SW 1271 (cell line): ENCODE measurements at regions not wholly inside any gene's neighbourhood (a gene's known extent, or its start where the extent isn't known, plus 50 kb on each side); places are given as distances from the start of the nearest gene placed in this dataset.
"Not testable (repeated sequence)": the region's sequence is repeated elsewhere in the genome, so short reads cannot be mapped to it uniquely, and the experiment has no call there.

Source experiments
- DNase-seq, 2 experiments: peaks; one replicate each; lab custom pipeline; 2025; lab: John Stamatoyannopoulos, UW

DNA sequence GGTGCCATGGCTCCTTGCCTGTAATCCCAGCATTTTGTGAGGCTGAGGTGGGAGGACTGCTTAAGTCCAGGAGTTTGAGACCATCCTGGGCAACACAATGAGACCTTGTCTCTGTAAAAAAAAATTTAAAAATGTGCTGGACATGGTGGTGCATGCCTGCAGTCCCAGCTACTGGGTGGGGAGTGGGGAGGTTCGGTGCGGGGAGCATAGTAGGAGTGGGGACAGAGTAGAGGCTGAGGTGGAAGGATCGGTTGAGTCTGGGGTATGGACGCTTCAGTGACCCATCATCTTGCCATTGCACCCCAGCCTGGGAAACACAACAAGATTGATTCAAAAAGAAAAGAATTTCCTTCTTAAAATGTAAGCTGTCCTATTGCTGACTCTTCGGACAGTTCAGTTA is 1490.0 kb upstream of the GBE1 start:
- no peak for DNase-seq

DNA sequence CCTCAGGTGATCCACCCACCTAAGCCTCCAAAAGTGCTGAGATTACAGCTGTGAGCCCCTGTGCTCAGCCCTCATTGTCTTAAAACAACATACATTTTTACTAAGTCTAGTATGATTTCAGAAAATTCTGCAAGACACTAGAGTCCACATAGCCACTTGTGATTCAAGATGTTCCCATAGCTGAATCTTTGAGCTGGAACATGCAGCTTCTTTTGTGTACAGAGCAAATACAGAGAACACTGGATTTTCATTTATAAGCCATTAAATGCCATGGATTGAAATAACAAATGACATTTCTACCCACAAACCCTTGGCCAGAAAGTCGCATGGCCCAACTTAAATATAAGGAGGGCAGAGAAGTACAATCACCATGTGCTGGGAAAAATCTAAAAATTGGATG is 1489.2 kb upstream of the GBE1 start:
- no peak for DNase-seq

DNA sequence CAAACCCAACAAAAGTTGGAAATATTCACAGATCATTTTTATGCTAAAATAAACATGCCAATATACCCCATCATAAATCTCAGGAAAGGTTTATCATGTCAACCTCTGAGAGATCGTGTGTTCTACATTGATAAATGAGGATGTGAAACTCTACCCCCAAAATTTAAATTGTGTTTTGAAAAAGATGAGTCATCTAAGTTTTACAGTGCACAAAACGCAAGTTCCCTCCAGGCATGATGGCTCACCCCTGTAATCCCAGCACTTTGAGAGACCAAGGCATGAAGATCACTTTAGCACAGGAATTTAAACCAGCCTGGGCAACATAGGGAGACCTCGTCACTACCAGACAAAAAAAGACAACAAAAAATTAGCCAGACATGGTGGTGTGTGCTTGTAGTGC is 1487.0 kb upstream of the GBE1 start:
- DNase-seq: no peak

DNA sequence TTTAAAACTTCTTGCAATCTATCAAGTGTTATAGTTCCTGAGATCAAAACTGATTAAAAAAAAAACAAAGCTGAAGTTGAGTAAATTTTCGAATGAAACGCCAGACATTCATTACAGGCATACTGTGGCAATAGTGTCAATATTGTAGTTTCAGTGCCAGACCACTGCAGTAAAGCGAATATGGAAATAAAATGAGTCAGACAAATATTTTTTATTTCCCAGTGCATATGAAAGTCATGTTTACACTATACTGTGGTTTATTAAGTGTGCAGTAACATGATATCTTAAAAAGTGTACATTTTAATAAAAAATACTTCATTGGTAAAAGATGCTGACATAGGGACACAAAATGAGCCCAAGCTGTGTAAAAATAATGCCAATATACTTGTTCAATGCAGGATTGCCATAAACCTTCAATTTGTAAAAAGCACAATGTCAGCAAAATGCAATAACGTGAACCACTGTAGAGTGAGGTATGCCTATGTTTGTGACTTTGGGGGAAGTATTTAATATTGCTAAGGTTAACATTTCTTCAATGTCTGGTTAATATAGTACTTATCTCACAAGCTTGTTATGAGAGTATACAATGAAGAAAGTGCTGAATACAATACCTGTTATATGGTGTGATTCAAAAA is 1473.9 kb upstream of the GBE1 start:
- no peak for DNase-seq

DNA sequence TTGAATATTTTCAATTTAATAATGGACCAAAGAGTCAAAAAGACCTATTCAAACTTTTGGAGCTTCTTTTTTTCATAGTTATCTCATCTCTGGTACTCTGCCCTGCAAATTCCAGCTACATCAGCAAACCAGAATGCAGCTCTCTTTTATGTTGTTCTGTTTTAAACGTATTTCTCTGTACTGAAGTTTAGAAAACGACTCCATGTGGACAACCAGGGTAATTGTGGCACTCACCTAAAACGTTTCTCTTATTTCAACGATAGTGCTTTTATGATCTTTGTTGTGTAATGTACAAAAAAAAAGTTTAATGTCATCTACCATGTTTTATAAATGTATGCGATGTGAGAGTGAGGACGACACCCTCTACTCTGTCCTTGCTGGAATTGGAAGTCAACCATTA is 1472.3 kb upstream of the GBE1 start:
- DNase-seq: no peak

DNA sequence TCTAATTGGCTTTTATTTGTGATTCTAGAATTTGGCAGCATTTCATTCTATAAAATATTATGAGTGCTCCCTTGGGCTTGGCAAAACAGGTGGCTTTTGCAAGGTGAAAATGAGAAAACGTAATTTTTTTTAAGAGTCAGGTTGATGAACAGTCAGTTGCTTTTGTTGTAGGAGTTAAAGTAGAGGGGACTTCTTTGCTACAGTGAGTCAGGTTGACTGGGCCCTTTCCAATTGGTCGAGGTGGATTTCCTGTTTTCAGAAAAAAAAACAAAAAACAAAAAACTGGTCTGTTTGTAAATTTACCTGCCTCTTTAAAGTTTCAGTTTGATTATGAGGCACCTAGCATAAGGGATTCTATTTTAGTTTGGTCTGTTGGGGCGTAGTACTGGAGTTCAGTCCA is 1469.4 kb upstream of the GBE1 start:
- DNase-seq: no peak

DNA sequence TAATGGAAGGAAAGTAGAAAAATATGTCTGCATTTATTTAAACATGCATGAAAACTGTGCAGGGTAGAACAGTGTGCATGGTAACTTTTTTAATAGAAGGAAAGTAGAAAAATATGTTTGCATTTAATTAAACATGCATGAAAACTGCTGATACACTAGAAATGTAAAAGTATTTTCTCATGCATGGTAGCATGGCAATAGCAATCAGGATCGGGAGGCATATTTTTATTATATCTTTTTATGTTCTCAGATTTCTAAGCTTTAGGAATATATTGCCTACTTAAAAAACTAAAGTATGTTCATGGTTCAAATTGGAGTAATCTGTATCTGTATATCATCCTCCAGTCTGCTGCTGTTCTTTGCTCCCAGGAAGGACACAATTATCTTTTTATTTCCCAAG is 1468.9 kb upstream of the GBE1 start:
- no peak for DNase-seq

DNA sequence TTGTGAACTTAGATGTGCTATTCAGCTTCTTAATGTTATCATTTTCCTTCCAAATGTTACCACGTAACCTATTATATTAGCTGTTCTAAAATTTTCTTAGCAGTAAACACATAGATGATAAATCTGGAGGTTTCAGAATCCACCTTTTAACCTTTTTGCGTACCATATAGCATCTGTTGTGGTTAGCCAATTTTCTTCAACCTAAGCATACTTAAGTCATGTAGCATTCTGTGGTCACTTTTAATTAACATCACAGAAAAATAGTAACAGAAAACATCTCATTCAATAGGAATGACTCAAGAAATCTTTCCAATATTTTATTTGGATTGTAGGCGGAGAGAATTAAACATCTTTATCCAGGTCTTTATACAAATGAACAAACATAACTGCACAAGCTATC is 1465.3 kb upstream of the GBE1 start:
- no peak for DNase-seq

DNA sequence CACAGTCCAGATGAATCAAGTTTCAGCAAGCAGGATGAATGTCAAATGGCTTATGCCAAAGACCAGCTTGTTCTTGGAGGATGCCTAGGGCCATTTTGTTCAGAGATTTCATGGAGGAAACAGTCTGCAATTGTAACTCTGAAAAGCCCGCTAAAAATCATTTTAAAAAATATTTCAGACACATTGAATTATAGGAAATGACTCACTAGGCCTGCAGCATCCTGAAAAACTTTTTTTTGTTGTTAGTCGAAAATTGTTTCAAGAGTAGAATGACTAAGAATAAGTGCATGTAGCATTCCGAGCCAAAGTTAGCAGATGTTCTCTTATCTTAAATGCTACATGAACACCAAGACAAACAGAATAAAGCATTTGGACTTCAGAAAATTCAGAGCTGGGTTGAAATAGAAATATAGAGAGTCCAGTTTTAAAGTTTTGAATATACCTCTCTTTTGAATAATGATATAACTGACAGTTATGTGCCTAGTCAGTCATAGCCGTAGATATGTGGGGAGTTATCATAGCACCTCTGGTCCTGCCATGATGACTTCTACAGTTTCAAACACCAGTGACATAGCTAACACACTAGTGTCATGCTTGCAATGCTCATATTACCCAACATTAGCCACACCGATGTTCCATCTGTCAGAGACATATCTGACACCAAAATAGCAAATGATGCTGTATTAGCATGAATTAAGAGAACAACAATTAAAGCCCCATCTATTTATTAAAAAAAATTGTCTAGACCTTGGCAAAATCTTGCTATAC is 1462.8 kb upstream of the GBE1 start:
- DNase-seq: peak in 1 of 2 experiments; percentile 37

DNA sequence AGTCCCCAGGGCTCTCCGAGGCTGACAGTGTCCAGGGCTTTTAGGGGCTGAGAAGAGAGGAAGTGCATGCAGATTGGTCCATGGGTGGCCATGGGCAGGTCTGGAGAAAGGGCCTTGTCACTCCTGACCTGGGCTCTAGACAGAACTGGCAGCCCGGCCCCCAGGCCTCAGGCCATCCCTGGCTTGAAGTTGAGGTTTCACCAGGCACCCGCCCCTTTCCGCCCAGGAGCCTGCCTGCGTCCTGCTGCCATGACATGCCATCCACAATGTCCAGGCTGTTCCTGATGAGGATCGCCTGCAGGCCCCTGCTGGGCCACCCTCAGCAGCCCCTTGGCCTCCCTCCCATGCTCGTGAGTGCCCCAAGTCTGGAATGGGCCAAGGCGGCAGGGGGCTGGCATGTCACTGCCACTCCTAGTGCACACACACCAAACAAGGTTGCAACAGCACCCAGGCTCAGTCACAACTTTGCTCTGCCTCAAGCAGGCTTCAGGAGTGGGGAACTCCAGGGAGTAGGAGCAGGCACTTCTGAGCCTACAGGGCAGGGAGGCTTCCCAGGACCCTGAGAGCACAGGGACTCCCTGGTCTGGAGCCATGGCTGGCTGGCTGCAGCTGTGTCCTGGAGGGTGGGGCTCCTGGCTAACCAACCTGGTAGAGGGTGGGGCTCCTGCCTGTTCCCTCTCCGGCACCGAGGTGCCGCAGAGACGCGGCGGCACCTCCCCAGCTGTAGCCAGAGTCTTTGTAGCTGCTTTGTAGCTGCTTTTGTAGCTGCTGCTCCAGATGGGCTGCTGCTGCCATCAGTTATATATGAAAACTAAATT is 1457.1 kb upstream of the GBE1 start:
- DNase-seq: no peak

DNA sequence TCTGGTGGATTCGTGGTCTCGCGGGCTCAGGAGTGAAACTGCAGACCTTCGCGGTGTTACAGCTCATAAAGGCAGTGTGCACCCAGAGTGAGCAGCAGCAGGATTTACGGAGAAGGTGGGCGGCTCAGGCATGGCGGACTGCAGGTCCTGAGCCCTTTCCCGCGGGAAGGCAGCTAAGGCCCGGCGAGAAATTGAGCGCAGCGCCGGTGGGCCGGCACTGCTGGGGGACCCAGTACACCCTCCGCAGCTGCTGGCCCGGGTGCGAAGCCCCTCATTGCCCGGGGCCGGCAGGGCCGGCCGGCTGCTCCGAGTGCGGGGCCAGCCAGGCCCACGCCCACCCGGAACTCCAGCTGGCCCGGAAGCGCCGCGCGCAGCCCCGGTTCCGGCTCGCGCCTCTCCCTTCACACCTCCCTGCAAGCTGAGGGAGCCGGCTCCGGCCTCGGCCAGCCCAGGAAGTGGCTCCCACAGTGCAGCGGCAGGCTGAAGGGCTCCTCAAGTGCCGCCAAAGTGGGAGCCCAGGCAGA is 1456.2 kb upstream of the GBE1 start:
- not testable (repeated sequence) for DNase-seq

DNA sequence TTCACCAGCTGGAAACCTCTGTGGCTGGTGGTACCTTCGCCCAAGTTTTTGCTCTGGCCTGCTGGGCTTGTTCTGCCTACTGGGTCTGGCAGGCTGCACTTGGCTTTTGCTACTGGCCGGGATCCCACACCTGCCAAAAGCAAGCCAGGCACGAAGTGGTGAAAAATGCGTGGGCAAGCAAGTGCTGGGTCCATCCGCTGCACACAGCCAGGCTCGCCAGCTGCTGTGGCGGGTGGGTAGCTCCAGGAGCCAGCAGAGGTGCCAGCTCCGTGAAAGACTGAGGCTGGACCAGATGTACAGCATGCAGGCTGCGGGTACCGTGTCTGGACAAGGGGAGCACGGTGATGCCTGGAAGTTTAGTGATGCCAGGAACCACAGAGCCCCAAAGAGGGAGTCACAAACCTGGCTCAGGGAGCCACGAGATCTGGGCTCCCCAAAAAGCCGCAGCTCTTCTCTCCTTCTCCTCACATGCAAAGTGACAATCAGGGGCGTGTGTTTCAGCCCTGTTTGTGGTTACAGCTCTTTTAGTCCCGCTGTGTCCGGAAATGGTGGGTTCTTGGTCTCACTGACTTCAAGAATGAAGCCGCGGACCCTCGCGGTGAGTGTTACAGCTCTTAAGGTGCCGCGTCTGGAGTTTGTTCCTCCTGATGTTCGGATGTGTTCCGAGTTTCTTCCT is 1455.6 kb upstream of the GBE1 start:
- no peak for DNase-seq

DNA sequence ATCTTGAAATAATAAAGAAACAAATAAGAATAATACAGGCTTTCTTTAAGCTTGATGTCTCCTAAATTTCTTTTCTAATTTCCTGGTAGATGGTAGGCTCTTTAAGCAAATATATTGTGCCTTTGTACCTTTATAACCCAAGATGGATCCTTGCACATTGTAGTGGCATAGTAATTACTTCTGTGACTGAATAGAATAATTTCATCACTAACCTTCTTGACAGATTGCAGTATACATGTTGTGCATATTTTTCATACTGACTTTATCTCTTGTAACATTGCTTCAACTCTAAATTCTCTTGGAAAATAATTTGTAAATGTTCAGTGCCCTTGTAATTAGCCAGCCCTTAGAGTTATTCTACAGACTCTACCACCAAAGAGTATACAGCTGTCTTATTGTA is 1433.8 kb upstream of the GBE1 start:
- DNase-seq: no peak

DNA sequence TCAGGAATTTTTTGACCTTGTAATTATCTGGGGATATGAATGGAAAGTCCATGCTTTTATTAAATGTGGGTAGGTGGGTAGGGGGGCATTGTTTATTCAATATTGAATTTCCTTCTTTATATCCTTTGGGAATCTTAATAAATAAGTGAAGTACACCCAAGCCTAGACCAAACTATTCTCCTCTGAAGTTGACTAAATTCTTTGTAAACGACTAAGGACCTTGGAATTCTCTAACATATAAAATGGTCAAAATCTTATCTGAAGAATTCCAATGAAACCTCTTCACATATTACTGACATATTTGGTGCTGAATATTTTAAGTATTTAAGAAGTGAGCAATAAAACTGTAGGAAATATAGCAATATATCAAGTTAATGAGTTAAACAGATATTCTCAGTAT is 1432.1 kb upstream of the GBE1 start:
- peak in 1 of 2 experiments; percentile 20 for DNase-seq

DNA sequence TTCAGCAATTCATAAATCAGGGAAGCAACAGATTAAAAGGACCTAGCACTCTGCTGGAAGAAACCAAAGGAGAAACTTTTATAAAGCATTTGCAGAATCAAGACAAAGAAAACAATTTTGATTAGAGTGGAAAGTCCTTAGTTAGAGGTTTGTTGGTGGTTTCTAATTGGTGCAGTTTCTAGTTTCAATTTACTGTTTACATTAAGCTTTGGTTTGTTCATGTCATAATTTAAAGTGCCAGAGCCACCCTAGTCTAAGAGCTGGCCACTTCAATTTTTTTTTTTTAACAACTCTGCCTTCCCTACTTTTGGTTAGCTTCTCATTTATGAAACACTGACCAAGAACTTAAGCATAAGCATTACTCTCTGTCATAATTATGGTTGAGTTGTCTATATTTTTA is 1428.2 kb upstream of the GBE1 start:
- no peak for DNase-seq

DNA sequence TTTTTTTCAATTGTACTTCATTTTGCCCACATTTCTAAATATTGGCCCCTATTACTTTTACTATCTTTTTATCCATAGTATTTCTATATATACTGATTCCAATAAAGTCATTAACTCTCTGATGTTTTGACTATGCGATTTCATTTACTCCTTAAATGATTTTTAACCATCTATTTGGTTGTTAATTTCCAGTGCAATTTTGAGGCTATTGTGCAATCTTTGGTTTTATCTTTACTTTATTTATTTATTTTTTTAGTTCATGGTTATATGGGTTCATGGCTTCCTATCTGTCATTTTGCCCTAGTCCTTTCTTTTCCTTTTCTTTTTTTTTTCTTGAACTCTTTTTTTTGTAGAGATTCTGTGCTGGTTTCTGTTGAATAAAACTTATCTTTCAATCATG is 1408.0 kb upstream of the GBE1 start:
- DNase-seq: no peak

DNA sequence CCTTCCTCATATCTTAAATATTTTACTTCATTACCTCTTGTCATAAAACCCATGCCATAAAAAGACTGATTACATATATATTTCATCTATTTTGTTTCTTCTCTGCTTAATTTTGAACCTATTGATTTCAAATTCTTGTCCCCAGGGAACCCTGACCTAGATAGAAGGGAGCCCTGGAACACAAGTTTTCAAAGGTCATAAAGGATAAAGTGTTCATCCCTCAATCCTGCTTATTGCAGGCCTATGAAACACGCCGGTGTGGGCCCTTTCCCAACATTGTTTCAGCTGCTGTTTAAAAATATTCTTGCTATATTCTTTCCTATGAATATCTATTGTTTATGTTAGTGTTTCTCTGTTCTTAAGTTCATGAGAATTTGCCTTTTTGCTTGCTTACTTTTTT is 1389.5 kb upstream of the GBE1 start:
- DNase-seq: no peak

DNA sequence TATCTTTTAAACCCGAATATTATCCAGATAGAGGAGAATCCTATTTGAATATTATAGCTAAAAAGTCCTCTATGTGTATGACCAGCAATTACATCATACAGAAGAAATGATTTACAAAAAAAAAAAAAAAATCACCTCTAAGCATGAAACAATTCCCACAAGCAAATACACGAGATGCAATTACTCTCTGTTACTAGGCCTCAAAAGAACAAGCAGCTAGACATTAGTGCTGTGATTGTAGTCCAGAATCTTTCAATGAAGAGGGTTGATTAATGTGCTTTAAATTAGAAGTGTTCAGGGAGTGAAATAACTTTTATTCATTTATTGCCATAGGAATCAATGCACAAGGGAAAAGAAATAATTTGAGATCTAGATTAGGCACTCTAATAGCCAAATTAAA is 1379.5 kb upstream of the GBE1 start:
- DNase-seq: no peak

DNA sequence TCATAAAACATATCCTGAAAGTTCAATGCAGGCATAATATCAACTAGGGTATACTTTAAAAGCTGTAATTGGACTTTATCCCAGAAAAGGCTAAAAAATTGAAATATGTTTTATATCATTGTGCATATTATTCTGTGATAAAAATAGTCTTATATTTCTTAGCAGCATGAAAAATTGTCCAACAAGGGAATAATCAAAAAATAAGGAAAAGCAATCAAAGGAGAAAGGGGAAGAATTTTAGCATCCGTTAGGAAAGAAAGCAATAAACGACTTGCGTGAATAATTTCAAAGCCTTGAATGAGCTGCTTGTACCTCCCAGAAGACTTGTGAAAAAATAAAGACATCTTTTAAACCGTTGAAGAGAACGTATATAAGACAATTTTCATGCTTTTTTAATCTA is 1369.8 kb upstream of the GBE1 start:
- DNase-seq: no peak

DNA sequence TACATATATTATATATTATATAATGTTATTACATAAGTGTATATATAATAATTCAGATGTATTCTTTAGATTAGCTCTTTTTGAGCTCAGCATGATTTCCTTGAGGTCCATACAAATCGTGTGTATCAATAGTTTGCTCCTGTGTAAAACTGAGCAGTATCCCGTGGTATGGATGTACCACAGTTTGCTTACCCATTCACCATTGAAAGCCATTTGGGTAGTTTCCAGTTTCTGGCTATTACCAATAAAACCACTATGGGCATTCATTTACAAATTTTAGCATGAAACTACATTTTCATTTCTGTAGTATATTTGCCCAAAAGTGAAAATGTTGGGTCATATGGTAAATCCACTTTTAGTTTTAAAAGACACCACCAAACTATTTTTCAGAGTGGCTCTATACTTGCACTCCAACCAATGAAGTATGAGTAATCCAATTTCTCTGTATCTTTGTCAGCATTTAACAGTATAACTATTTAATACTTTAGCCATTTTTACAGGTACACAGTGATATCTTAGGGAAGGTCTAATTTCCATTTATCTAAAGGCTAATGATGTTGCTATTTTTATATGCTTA is 1361.4 kb upstream of the GBE1 start:
- no peak for DNase-seq

DNA sequence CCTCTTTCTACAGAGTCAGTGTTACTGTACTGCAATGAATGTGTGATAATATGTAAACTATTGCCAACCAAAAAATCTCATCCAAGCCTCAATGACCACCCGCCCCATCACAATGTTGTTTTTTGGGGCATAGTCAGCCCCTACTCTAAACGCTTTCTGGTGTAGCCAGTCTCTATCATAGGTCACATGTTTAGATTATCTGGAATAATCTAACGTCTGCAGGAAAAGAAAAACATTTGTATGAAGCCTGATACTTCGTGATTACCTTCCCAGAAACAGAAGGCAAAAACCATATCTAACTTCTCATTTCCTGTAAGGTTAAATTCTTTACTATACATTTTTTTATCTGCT is 1331.8 kb upstream of the GBE1 start:
- DNase-seq: no peak
